DND-41 (cell line): ENCODE measurements at regions not wholly inside any gene's neighbourhood (a gene's known extent, or its start where the extent isn't known, plus 50 kb on each side); places are given as distances from the start of the nearest gene placed in this dataset.

Experiments
- CTCF ChIP-seq: IDR thresholded peaks from 2 replicates; pipeline ENCODE4 v1.5.1; 2012; ENCODE audit warnings: borderline replicate concordance, low read length, moderate library complexity, mild to moderate bottlenecking; ENCODE audit not compliant: poor library complexity, severe bottlenecking; ENCODE audit errors: extremely low read depth
- EZH2 ChIP-seq: IDR thresholded peaks from 3 replicates; pipeline ENCODE4 v1.6.1; 2012; ENCODE audit warnings: borderline replicate concordance, low read depth, mild to moderate bottlenecking, moderate library complexity, low read length, inconsistent platforms; ENCODE audit not compliant: severe bottlenecking

- TF ChIP-seq CTCF, result no peak
- no peak for TF ChIP-seq EZH2
Measured at GRCh38 chr12:126899926-126900792, 1366.8 kb upstream of the TMEM132C start.
